Osteocyte (in vitro differentiated cells): ENCODE measurements at regions not wholly inside any gene's neighbourhood (a gene's known extent, or its start where the extent isn't known, plus 50 kb on each side); places are given as distances from the start of the nearest gene placed in this dataset.

Source experiments
- DNase-seq: peaks from one replicate; pipeline ENCODE4 v3.0.0; 2021; ENCODE audit warnings: mixed read lengths; ENCODE audit not compliant: unreplicated experiment; ENCODE audit errors: extremely low spot score
- H3K27ac Mint-ChIP-seq: one replicate; pipeline ENCODE4 v1.8.0; 2021; ENCODE audit warnings: mild to moderate bottlenecking, mixed read lengths; ENCODE audit not compliant: unreplicated experiment
- H3K27me3 Mint-ChIP-seq: one replicate; pipeline ENCODE4 v1.8.0; 2021; ENCODE audit warnings: mixed read lengths; ENCODE audit not compliant: unreplicated experiment
- H3K36me3 Mint-ChIP-seq: one replicate; pipeline ENCODE4 v1.8.0; 2021; ENCODE audit warnings: mixed read lengths; ENCODE audit not compliant: unreplicated experiment
- H3K4me1 Mint-ChIP-seq: one replicate; pipeline ENCODE4 v1.8.0; 2021; ENCODE audit warnings: mixed read lengths; ENCODE audit not compliant: unreplicated experiment
- H3K4me3 Mint-ChIP-seq: one replicate; pipeline ENCODE4 v1.8.0; 2021; ENCODE audit warnings: mild to moderate bottlenecking, moderate library complexity, mixed read lengths; ENCODE audit not compliant: unreplicated experiment
- H3K9me3 Mint-ChIP-seq: one replicate; pipeline ENCODE4 v1.8.0; 2021; ENCODE audit warnings: mixed read lengths; ENCODE audit not compliant: unreplicated experiment
- TF ChIP-seq, protein P1 (sequence below): fragments of 200-600 bp; sonication (generic); IDR thresholded peaks from 2 replicates; pipeline ENCODE4 v1.5.0; 2021; ENCODE audit warnings: antibody characterized with exemption, mild to moderate bottlenecking, moderate library complexity

GRCh38 chr2:204171432-204172144 is 235.0 kb downstream of the ICOS start:
- TF ChIP-seq, protein P1, sequence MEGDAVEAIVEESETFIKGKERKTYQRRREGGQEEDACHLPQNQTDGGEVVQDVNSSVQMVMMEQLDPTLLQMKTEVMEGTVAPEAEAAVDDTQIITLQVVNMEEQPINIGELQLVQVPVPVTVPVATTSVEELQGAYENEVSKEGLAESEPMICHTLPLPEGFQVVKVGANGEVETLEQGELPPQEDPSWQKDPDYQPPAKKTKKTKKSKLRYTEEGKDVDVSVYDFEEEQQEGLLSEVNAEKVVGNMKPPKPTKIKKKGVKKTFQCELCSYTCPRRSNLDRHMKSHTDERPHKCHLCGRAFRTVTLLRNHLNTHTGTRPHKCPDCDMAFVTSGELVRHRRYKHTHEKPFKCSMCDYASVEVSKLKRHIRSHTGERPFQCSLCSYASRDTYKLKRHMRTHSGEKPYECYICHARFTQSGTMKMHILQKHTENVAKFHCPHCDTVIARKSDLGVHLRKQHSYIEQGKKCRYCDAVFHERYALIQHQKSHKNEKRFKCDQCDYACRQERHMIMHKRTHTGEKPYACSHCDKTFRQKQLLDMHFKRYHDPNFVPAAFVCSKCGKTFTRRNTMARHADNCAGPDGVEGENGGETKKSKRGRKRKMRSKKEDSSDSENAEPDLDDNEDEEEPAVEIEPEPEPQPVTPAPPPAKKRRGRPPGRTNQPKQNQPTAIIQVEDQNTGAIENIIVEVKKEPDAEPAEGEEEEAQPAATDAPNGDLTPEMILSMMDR = no peak

GRCh38 chr2:204172145-204172600 is 235.6 kb downstream of the ICOS start:
- no peaks in the 10 kb centered on the region for H3K9me3 Mint-ChIP-seq
- H3K36me3 Mint-ChIP-seq = peaks cover 2% of the 10 kb centered on the region
- H3K27me3 Mint-ChIP-seq = peaks cover 16% of the 10 kb centered on the region
- no peak for DNase-seq
- H3K4me1 Mint-ChIP-seq = no peaks in the 10 kb centered on the region
- no peak overlapping the region for H3K27ac Mint-ChIP-seq
- no peak overlapping the region for H3K4me3 Mint-ChIP-seq
- TF ChIP-seq, protein P1 = no peak

More at GRCh38 chr2:204171432-204172144, 235.0 kb downstream of the ICOS start:
- DNase-seq = no peak
- peaks cover 16% of the 10 kb centered on the region for H3K27me3 Mint-ChIP-seq
- peaks cover 2% of the 10 kb centered on the region for H3K36me3 Mint-ChIP-seq
- no peak overlapping the region for H3K27ac Mint-ChIP-seq
- no peaks in the 10 kb centered on the region for H3K4me1 Mint-ChIP-seq
- H3K9me3 Mint-ChIP-seq = no peaks in the 10 kb centered on the region
- H3K4me3 Mint-ChIP-seq = no peak overlapping the region

- no peak for DNase-seq
- Mint-ChIP-seq H3K36me3 (no peaks in the 10 kb centered on the region), H3K4me3 (no peak overlapping the region), H3K4me1 (no peaks in the 10 kb centered on the region), H3K27me3 (peaks cover 14% of the 10 kb centered on the region), H3K9me3 (no peaks in the 10 kb centered on the region), H3K27ac (no peak overlapping the region)
- TF ChIP-seq, protein P1 = no peak
Observed at GRCh38 chr2:204174034-204174433, 237.5 kb downstream of the ICOS start.

DNA sequence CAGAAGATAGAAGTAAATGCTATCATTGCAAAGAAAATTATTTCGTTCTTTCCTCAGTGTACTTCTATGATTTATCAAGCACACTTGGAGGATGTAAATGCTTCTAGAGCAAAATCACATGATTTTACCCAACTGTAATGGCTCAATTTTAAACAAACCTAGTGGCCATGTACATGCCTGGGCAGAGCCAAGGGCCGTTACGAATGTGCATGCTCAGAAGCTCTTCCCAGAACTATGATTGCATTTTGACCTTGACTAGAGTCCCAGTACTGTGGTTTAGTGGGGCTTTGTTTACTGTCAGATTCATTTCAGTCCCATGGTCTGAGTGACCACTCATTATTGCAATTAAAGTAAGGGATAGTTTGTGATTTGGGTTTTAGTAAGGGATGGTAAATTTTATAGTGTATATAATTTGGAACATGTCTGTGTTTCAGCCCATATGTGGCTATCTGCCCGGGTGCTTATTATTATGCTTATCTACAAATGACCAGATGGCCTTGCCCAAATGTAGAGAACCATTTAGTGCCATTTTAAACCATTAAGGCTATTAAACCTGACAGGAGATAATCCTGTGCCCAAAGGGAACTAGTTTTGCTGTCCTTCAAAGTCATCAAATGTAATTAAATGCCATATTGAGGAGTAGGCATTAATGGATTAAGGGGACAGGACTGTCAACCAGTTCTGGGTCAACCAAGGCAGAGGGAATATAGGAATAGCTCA is 239.1 kb downstream of the ICOS start:
- no peaks in the 10 kb centered on the region for H3K36me3 Mint-ChIP-seq
- H3K4me1 Mint-ChIP-seq = no peaks in the 10 kb centered on the region
- no peaks in the 10 kb centered on the region for H3K9me3 Mint-ChIP-seq
- TF ChIP-seq, protein P1 = no peak
- no peak overlapping the region for H3K4me3 Mint-ChIP-seq
- no peak overlapping the region for H3K27ac Mint-ChIP-seq
- DNase-seq = no peak
- peaks cover 25% of the 10 kb centered on the region for H3K27me3 Mint-ChIP-seq

GRCh38 chr2:204176306-204176705 is 239.7 kb downstream of the ICOS start:
- no peak overlapping the region for H3K27ac Mint-ChIP-seq
- H3K4me3 Mint-ChIP-seq = no peak overlapping the region
- H3K27me3 Mint-ChIP-seq = peaks cover 24% of the 10 kb centered on the region
- H3K9me3 Mint-ChIP-seq = no peaks in the 10 kb centered on the region
- H3K4me1 Mint-ChIP-seq = no peaks in the 10 kb centered on the region
- no peaks in the 10 kb centered on the region for H3K36me3 Mint-ChIP-seq
- TF ChIP-seq, protein P1 = no peak
- DNase-seq = no peak
